CD4-positive, alpha-beta T cell treated with Interleukin-10 for 1 hour (primary cell): ENCODE measurements at regions not wholly inside any gene's neighbourhood (a gene's known extent, or its start where the extent isn't known, plus 50 kb on each side); places are given as distances from the start of the nearest gene placed in this dataset.

Experiments
- DNase-seq: peaks from one replicate; pipeline ENCODE4 v3.0.0-alpha.2; 2020

GRCh38 chr4:128524311-128524710 lies 236.7 kb upstream of the PGRMC2 start:
- no peak for DNase-seq

- no peak for DNase-seq
Measured at GRCh38 chr4:128521648-128522111, 234.1 kb upstream of the PGRMC2 start.

GRCh38 chr4:128521156-128521555 lies 233.5 kb upstream of the PGRMC2 start:
- no peak for DNase-seq

- DNase-seq: no peak
Measured at GRCh38 chr4:128519163-128519830, 231.7 kb upstream of the PGRMC2 start.

- no peak for DNase-seq
Measured at GRCh38 chr4:128517739-128518510, 230.3 kb upstream of the PGRMC2 start.

- no peak for DNase-seq
Measured at GRCh38 chr4:128517096-128517738, 229.6 kb upstream of the PGRMC2 start.

- DNase-seq: no peak
Measured at GRCh38 chr4:128516301-128516969, 228.8 kb upstream of the PGRMC2 start.

GRCh38 chr4:128513664-128514484 lies 226.3 kb upstream of the PGRMC2 start:
- DNase-seq: no peak

GRCh38 chr4:128512767-128513322 lies 225.2 kb upstream of the PGRMC2 start:
- DNase-seq: no peak

- no peak for DNase-seq
Measured at GRCh38 chr4:128512161-128512560, 224.5 kb upstream of the PGRMC2 start.

GRCh38 chr4:128510850-128511249 lies 223.2 kb upstream of the PGRMC2 start:
- no peak for DNase-seq

GRCh38 chr4:128502818-128503527 lies 215.4 kb upstream of the PGRMC2 start:
- no peak for DNase-seq

GRCh38 chr4:128501239-128501638 lies 213.6 kb upstream of the PGRMC2 start:
- DNase-seq: no peak

GRCh38 chr4:128488055-128488705 lies 200.6 kb upstream of the PGRMC2 start:
- DNase-seq: no peak

- no peak for DNase-seq
Measured at GRCh38 chr4:128484896-128485295, 197.3 kb upstream of the PGRMC2 start.

- no peak for DNase-seq
Measured at GRCh38 chr4:128483816-128484215, 196.2 kb upstream of the PGRMC2 start.

GRCh38 chr4:128483041-128483440 lies 195.4 kb upstream of the PGRMC2 start:
- DNase-seq: no peak

- no peak for DNase-seq
Measured at GRCh38 chr4:128481752-128482480, 194.3 kb upstream of the PGRMC2 start.

- DNase-seq: no peak
Measured at GRCh38 chr4:128480945-128481344, 193.3 kb upstream of the PGRMC2 start.

- DNase-seq: no peak
Measured at GRCh38 chr4:128477540-128477939, 189.9 kb upstream of the PGRMC2 start.
